NCI-H187 (cell line): ENCODE measurements at regions not wholly inside any gene's neighbourhood (a gene's known extent, or its start where the extent isn't known, plus 50 kb on each side); places are given as distances from the start of the nearest gene placed in this dataset.

Experiments used
- DNase-seq, 2 experiments: peaks; one replicate each; lab custom pipeline; 2025; lab: John Stamatoyannopoulos, UW

DNA sequence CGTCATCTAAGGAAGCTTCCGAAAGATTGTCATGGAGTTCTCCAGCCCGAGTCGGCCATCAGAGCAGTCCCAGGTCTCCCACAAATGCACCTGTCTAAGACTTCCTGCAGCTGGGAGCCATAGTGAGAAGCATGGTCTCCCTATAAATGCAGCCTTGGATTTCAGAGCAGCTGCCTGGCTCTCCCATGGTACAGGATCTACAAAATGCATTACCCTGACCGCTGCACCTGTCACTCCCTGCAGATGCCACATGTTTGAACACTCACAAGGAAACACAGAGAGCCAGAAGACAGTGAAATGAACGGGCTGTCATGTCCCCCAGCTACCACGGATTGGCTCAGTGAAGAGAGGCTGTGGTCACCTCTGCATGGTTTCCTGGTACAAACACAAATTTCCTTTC is 702.7 kb downstream of the MED13L start:
- DNase-seq, result peak; percentile 41 to 45

GRCh38 chr12:115572440-115572839 is 705.1 kb downstream of the MED13L start:
- DNase-seq, result no peak

GRCh38 chr12:115571446-115571845 is 706.0 kb downstream of the MED13L start:
- no peak for DNase-seq

- no peak for DNase-seq
Measured at GRCh38 chr12:115571027-115571426, 706.5 kb downstream of the MED13L start.

DNA sequence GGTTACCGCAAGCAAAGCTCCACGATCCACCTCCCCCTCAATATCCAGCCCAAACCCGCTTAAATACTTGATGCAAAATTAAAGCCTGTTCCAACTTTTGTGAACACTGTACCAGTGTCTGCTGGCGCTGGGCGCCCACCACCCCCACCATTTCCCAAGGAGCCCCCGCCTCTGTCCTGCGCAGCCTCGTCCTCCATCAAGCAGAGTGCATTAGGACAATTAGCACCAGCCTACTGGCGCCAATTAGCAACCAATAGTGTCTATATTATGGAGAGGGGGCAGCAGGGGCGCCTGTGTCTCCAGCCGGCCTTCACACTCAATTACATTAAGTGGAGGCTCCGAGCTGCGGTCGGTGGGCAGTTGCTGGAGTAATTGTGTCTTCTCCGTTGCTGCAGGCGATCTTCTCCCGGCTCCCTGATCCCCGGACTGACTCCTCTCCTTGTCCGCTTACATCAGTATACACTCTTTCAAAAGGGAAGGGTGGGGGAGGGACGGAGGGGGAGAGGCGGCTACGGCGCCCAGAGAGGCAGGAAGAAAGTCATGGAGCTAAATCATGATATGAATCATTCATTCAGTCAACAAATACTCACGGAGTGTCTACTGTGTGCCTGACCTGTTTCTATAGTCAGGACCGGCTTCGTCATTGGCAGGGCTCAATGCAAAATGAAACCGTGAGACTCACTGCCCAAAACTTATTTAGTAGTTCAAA is 707.3 kb downstream of the MED13L start:
- DNase-seq, result no peak

- no peak for DNase-seq
Measured at GRCh38 chr12:115569345-115570068, 708.0 kb downstream of the MED13L start.

DNA sequence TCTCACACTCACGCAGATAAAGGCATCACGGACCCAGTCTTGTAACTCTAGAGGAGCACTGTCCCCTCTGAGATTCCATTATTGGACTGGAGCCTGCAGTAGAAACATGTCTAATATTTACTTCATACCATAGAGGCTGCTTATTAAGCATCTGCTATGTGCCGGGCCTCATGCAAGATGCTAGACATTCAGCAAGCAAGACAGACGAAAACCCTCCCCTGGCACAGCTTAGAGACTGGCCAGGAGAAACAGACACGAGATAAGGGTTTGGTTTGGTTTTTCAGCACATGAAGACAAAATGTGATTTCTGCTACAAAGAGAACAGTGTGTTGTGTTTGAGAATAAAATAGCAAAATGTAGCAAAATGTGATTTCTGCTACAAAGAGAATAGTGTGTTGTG is 719.2 kb downstream of the MED13L start:
- no peak for DNase-seq

DNA sequence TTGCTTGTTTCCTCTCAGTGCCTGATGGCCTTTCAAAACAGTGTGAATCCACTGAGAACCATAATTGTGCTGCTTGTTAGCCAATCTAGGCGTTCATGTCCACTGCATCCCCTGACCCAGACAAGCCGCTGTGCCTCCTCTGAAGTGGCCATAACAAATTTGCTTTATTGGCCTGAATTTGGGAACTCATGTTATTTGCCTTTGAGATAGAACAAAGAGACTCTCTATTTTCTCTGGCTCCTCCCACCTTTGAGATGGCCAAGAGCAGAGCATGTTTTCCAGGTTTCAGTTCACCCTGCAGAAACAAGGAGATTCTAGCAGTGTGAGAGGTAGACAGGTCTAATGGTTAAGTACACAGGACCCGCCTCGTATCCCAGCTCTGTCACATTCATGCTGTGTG is 723.9 kb downstream of the MED13L start:
- DNase-seq, result no peak

DNA sequence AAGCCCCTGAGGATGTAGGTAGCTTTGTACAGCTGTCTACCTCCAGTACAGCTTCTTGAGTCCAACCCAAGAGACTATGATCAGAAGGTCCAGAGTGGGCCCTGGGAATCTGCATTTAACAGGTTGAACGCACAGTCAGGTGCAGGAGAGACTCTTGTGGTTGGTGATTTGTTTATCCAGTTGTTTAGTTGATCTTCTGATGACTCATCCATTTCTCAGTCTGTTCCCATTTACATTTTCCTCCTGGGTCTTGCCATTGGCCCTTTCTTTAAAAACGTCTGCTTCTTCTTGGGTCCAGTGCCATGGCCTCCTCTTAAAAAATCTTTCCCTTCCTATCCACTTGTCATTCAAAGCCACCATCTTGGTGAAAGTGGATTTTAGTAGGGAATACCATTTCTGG is 734.2 kb downstream of the MED13L start:
- DNase-seq, result no peak

GRCh38 chr12:115542656-115543055 is 734.8 kb downstream of the MED13L start:
- DNase-seq, result no peak

DNA sequence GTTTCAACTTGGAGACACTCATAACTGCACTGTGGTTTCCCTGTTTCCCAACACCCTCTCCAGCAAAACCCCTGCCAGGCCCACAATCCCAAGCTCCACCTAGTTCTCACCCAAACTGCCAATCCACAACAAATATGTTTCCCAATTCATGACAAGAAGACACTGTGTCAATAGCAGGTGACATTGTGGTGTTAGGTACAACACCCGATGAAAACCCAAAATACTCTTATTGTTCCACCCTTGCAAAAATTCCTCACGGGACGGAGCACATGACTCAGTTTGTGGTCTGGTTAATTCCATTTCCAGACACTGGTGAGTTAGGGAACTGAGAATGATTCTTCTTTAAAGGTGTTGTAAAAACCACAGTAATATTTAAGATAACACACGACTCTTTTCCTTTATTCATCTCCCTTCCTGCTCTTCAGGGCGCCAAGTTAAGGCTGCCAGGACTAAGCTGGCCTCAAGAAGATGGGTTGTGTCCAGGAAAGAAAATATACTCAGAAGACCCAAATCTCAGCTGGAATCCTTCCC is 735.5 kb downstream of the MED13L start:
- no peak for DNase-seq

GRCh38 chr12:115528466-115528865 is 749.0 kb downstream of the MED13L start:
- no peak for DNase-seq

- DNase-seq, result no peak
Measured at GRCh38 chr12:115521771-115522409, 755.6 kb downstream of the MED13L start.

- no peak for DNase-seq
Measured at GRCh38 chr12:115519887-115520286, 757.6 kb downstream of the MED13L start.

DNA sequence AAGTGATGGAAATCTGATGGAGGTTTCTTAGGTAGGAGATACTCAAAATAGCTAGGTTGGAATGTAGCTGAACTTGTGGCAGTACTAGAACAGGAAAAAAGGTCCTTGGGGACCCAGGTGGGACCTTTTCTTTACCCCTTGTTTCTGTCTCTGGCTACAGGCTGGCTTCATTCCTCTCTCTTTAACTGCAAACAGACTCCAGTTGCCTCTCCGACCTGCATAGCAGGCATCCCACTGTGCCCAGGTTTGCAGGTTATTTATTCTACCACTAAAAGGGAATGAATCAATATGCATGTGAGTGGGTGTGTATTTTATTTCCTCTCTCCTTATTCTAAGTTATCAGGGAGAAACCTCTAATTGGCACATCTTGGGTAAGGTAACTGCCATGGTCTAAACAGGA is 758.1 kb downstream of the MED13L start:
- no peak for DNase-seq

DNA sequence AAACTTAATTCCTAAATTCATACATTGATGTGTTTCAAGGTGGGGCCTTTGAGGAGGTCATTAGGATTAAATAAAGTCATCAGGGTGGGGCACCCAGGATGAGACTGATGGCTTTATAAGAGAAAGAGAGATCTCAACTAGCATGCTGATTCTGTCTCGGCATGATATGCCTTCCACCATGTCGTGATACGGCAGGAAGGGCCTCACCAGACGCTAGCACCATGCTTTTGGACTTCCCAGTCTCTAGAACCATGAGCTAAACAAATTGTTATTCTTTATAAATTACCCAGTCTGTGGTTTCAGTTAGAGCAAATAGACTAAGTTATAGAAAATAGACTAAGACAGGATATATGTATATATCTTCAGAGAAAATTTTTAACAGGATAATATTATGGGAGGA is 759.6 kb downstream of the MED13L start:
- no peak for DNase-seq

- no peak for DNase-seq
Measured at GRCh38 chr12:115511986-115512711, 765.3 kb downstream of the MED13L start.

DNA sequence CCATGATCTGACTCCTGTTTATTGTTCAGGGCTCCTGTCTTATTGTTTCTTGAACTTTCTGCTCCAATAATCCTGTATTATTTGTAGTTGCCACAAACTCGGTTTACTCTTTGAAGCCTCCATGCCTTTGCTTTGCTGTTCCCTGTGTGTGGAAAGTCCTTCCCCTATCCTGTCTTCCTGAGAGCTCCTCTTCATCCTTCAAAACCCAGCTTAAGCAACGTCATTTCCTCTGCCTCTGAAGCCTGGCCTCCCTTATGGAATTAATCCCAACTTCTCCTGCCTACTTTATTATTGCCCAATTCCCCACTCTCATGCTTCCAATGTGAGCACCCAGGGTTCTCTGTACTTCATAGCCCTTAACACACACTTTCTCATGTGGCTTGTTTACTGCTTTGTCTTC is 766.2 kb downstream of the MED13L start:
- DNase-seq, result no peak

DNA sequence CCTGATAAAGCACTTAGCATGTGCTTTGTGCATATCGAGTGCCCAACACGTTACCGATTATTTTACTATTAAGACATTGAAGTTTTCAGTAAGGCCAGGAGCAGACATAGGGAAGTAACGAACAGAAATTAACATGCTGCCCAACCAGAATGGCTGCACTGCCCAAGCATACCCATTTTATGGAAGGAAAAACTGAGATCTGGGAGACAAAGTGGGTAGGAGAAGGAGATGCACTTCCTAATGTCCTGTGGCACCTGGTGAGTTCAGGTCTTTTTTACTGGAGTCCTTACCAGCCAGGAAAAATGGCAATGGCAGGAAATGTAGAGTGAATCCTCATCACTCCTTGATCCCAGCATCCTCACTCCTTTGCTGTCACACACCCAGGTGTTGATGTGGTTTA is 768.5 kb downstream of the MED13L start:
- DNase-seq, result no peak

DNA sequence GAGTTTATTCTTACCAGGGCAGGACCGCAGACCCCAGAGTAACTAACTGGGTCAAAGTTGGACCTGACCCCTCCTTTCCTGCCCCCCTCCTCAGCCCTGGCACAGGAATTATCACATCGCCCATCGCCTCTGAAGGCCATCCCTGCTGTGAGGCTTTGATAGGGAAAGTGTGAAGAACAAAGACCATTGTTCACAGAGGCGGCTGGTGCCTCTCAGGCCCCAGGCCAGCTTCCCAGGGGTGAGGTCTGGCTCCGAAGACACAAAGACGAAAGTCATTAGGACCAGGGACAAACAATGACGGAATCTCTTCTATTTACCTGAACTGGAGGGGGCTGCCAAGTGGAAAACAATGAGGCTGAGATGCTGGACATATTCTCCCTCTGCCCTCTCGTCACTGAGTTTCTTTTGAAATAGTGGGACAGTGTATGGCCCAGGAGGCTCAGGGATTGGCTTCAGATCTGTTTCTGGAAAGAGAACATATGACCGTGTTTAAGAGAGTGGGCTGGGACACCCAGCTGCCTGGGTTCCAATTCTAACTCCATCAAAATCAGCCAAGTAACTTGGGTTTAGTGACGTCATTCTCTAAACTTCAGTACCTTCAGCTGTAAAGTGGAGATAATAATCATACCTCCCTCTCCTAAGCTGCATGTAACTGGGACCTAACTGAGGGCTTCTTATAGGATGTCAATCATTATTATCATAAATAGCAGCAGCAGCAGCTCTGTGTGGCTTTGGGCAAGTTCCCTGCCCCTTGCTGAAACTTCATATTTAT is 769.4 kb downstream of the MED13L start:
- no peak for DNase-seq

GRCh38 chr12:115507560-115507889 is 770.0 kb downstream of the MED13L start:
- no peak for DNase-seq
